Thymus (tissue), 11 donors: ENCODE measurements at regions not wholly inside any gene's neighbourhood (a gene's known extent, or its start where the extent isn't known, plus 50 kb on each side); places are given as distances from the start of the nearest gene placed in this dataset.
A peak's percentile ranks its signal among the peaks of the same experiment; 100 is the strongest.

Experiments
- DNase-seq, 9 donors: peaks; one replicate each; pipeline ENCODE4 v3.0.0-alpha.2; 2013; ENCODE audit warnings: low spot score in 9 of 9, low read depth in 6 of 9, missing footprints in 1 of 9
- H3K27ac ChIP-seq, 2 donors: one replicate each; pipeline ENCODE4 v1.5.1; 2013; ENCODE audit warnings: control low read depth in 1 of 2, low read depth in 1 of 2, low read length in 1 of 2, mild to moderate bottlenecking in 1 of 2, moderate library complexity in 1 of 2
- H3K27me3 ChIP-seq, 2 donors: one replicate each; pipeline ENCODE4 v1.5.1; 2013; ENCODE audit warnings: low read length in 1 of 2; ENCODE audit not compliant: control insufficient read depth in 2 of 2, insufficient read depth in 1 of 2
- H3K36me3 ChIP-seq, 2 donors: one replicate each; pipeline ENCODE4 v1.5.1; 2013; ENCODE audit warnings: low read length in 1 of 2, mild to moderate bottlenecking in 1 of 2, moderate library complexity in 1 of 2; ENCODE audit not compliant: control insufficient read depth in 2 of 2, insufficient read depth in 2 of 2
- H3K4me1 ChIP-seq, 2 donors: one replicate each; pipeline ENCODE4 v1.5.1; 2013; ENCODE audit warnings: low read length in 2 of 2; ENCODE audit not compliant: control insufficient read depth in 2 of 2, insufficient read depth in 2 of 2
- H3K4me3 ChIP-seq, 2 donors: one replicate each; pipeline ENCODE4 v1.5.1; 2013; ENCODE audit warnings: low read length in 2 of 2, control low read depth in 1 of 2, mild to moderate bottlenecking in 1 of 2
- H3K9me3 ChIP-seq, 2 donors: one replicate each; pipeline ENCODE4 v1.5.1; 2013; ENCODE audit warnings: low read length in 1 of 2, mild to moderate bottlenecking in 1 of 2; ENCODE audit not compliant: control insufficient read depth in 2 of 2, insufficient read depth in 1 of 2
- WGBS: extraction: QIAGEN DNeasy Blood & Tissue Kit; methylation state at CpG from one replicate; pipeline ENCODE4 v1.1.7; 2013; 5-methylcytosine and 5-hydroxymethylcytosine counted together
- donor health status: healthy.

DNA sequence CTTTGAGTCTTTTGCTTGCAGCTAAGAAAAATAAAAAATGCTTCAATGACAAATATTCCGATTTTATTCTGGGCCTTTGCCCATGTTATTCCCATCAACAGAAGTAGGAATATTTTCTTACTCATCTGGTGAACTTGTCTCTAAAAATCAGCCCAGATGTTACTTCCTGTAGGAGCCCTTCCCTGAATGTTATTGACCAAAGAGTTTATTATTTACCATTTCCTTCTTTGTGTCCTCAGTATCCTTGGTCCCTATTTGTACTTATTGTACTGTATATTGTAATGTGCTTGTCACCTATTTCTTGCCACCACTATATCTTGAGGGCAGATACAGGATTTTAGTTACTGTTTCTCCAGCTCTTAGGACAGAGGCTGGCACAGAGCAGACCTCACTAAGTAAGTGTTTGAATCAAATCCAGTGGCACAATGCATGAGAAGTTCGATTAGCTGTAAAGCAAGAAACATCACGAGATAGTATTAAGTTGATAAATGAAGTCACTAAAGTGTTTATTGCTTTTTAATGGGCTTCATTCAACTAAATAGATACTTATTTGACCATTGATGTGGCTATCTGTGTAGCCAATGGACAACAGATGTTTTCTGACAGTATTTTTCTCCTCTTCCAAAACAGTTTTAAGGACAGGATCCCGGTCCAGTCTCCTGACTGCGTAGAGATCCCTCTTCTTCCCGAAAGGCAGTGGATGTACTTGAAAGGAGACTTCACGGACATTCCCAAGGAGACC is 109.1 kb downstream of the DDX1 start:
- no peak for DNase-seq
- no peaks in the 10 kb centered on the region for H3K27me3 ChIP-seq
- H3K36me3 ChIP-seq, result no peaks in the 10 kb centered on the region
- H3K27ac ChIP-seq, result no peak overlapping the region
- no peaks in the 10 kb centered on the region for H3K9me3 ChIP-seq
- H3K4me3 ChIP-seq, result no peak overlapping the region
- H3K4me1 ChIP-seq, result no peaks in the 10 kb centered on the region
- WGBS, result 96% methylated on average over 7 of the region's 7 CpGs

DNA sequence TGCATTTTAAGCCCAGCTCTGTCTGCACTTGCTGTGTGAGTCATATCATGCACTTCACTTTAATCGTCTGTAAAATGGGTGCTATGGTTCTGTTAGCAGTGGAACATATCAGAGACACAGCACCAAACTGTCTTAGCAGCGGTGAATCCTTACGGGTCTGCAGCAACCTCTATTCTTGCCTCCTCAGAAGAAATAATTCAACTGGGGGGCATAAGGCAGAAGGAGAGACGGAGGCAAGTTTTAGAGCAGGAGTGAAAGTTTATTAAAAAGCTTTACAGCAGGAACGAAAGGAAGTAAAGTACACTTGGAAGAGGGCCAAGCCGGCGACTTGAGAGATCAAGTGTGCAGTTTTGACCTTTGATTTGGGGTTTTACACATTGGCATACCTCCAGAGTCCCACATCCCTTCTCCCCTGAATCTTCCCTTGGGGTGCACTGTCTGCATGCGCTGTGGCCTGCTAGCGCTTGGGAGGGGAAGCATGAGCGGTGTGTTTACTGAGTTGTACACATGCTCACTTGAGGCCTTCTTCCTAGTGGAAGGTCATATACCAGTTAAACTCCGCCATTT is 109.8 kb downstream of the DDX1 start:
- no peak for DNase-seq
- Histone ChIP-seq H3K27ac (no peak overlapping the region), H3K36me3 (no peaks in the 10 kb centered on the region), H3K9me3 (no peaks in the 10 kb centered on the region), H3K4me1 (no peaks in the 10 kb centered on the region), H3K4me3 (no peak overlapping the region), H3K27me3 (no peaks in the 10 kb centered on the region)
- WGBS, result 89% methylated on average over 11 of the region's 11 CpGs

DNA sequence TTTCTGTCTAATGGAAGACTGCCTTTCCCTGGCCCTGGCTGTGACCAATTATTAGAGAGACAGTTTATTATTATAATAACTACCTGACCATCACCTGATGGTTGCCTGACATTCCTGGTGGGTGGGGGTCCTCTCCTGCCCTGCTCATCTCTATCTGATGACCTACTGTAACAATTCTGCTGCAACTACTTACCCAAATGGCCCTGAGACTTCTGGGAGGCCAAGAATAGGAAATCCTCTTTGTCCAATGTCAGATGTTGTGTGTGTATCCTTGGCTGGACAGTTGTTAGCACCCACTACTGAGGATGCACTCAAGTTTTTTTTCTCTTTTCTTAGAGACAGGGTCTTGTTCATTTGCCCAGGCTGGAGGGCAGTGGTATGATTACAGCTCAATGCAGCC is 110.3 kb downstream of the DDX1 start:
- Histone ChIP-seq H3K27me3 (no peaks in the 10 kb centered on the region), H3K27ac (no peak overlapping the region), H3K9me3 (no peaks in the 10 kb centered on the region), H3K36me3 (no peaks in the 10 kb centered on the region), H3K4me3 (no peak overlapping the region), H3K4me1 (no peaks in the 10 kb centered on the region)
- no peak for DNase-seq

DNA sequence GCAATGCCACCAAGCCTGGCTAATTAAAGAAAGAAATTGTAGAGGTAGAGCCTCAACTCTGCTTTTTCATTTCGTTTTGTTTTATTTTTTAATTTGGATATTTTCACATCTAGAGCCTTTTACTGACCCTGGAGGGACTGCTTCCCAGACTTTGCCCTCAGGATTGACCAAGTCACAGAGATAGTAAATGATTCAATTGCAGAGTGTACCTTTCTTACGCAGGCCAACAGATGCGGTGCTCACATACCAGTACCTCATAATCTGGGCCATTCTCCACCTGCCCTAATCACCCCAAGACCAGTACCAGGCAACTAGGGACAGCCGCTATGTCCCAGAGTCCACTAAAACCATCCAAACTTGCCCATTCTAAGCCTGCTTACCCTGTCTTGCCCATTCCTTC is 110.8 kb downstream of the DDX1 start:
- H3K4me1 ChIP-seq, result no peaks in the 10 kb centered on the region
- no peaks in the 10 kb centered on the region for H3K27me3 ChIP-seq
- no peak overlapping the region for H3K4me3 ChIP-seq
- no peak for DNase-seq
- no peaks in the 10 kb centered on the region for H3K9me3 ChIP-seq
- WGBS, result 91% methylated on average over 4 of the region's 4 CpGs
- no peaks in the 10 kb centered on the region for H3K36me3 ChIP-seq
- no peak overlapping the region for H3K27ac ChIP-seq

DNA sequence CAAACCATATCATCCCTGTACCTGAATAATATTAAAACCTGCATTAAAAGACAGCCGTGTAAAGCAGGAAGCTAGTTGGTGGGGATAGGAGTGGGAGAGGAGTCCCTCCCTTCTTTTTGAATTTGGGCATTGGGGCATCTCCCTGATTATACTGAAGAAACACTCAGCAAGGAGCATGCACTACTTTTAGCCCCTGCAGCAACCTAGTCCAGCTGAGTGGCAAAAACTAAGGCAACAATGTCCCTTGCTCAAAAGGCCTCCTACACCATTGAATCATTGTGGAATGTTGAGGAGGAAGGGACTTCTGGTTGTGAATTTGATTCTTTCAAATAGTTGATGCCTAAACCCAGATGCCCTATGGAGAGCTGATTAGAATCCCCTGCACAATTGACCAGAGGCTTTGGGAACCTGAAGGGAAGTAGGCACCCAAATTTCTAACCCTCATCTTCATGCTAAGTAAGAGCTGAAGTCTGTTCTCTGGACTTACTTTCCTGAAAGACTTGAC is 111.7 kb downstream of the DDX1 start:
- Histone ChIP-seq H3K4me3 (no peak overlapping the region), H3K27ac (no peak overlapping the region), H3K9me3 (no peaks in the 10 kb centered on the region), H3K27me3 (no peaks in the 10 kb centered on the region), H3K4me1 (peaks cover 0 to 1% of the 10 kb centered on the region in 2 donors), H3K36me3 (no peaks in the 10 kb centered on the region)
- 92% methylated on average over 1 of the region's 1 CpG for WGBS
- no peak for DNase-seq

DNA sequence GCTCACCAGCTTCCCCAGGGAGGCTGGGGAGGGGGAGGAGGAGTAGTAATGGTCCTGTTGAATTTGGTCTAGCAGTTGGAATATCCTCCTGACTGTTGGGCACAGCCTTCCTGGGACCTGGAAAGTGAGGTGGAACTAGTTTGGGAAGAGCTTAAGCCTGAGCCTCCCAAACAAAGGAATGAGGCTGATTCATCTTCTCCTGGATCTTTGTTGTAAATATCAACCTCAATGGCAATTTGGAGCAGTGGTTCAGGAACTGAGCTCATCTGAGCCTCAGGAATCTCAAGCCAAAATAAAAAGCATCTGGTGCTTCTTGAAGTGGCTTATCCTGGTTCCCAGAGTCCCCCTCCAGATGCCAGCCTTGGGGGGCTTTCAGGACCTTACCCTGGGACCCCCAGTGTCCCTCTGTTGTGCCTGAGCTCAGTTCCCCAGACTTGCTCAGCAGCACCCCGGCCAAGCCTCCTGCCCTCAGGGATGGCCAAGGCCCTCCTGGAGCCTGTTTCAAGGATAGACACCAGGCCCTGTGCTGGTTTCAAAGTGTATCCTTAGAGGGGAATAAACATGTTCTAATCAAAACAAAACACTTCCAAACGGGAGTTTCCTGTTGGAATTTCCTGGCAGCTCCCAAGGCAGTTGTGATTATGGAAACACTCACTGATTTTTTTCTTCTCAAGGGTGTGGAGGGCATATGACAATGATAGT is 112.6 kb downstream of the DDX1 start:
- Histone ChIP-seq H3K4me3 (no peak overlapping the region), H3K27ac (peak overlapping the region in 1 of 2 donors; percentile 43), H3K27me3 (no peaks in the 10 kb centered on the region), H3K36me3 (no peaks in the 10 kb centered on the region), H3K9me3 (no peaks in the 10 kb centered on the region), H3K4me1 (peaks cover 0 to 3% of the 10 kb centered on the region in 2 donors)
- WGBS, result 77% methylated on average over 2 of the region's 2 CpGs
- no peak for DNase-seq

DNA sequence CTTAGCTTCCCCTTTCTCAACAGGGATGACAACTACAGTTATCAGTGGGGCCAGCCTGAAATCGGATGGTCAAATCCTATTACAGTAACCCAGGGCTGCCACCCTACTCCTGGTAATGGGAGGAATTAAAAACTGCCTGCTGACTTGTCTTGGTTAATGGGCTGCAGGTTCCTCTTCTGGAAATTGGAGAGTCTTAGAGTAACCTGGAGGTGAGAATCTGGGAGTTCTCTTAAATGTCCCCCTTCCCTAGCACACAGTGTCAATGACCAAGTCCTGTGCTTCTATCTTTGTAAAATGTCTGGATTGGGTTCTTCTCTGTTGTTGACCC is 113.1 kb downstream of the DDX1 start:
- H3K4me3 ChIP-seq, result no peak overlapping the region
- H3K36me3 ChIP-seq, result no peaks in the 10 kb centered on the region
- WGBS, result 96% methylated on average over 1 of the region's 1 CpG
- H3K27me3 ChIP-seq, result no peaks in the 10 kb centered on the region
- peaks cover 0 to 3% of the 10 kb centered on the region in 2 donors for H3K4me1 ChIP-seq
- no peak overlapping the region for H3K27ac ChIP-seq
- no peaks in the 10 kb centered on the region for H3K9me3 ChIP-seq
- no peak for DNase-seq

DNA sequence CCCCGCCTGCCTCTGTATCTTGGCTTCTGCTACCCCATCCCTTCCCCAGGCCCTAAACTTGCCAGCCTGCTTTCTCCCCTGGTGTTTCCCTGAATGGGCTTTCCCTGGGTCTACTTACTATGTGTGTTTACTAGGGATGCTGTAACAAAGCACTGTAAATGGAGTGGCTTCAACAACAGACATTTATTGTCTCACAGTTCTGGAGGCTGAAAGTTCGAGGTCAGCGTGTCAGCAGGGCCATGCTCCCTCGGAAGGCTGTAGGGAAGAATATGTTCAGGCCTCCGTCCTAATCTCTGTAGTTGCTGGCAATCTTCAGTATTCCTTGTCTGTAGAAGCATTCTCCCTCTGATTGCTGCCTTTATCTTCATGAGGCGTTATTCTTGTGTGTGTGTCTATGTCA is 113.6 kb downstream of the DDX1 start:
- Histone ChIP-seq H3K27me3 (no peaks in the 10 kb centered on the region), H3K4me3 (no peak overlapping the region), H3K27ac (no peak overlapping the region), H3K9me3 (no peaks in the 10 kb centered on the region), H3K4me1 (peaks cover 0 to 3% of the 10 kb centered on the region in 2 donors), H3K36me3 (no peaks in the 10 kb centered on the region)
- DNase-seq, result no peak
- 94% methylated on average over 6 of the region's 6 CpGs for WGBS

DNA sequence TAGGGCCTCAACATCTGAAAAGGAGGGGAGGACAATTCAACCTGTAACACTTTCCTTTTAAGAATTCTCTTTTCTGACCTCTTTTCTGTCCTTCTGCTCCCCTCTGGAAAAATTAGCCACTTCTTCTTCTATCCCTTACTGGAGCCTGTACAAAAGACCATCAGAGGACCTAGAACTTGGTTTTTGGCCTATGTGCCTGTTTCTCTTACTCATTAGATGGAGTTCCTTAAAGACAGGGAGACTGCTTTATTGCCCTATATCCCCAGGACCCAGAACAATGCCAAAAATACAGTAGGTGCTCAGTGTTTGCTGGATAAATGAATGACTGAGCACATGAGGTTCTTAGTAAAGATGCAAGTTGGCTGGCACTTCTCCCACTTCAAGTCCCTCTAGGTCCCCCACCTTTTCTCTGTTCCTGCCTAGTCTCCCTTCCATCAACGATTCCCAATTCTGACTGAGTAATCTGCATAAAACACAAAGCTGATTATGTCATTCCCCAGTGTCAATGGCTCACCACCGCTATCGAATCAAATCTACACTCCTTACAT is 114.2 kb downstream of the DDX1 start:
- no peak overlapping the region for H3K27ac ChIP-seq
- H3K4me3 ChIP-seq, result no peak overlapping the region
- no peaks in the 10 kb centered on the region for H3K9me3 ChIP-seq
- H3K27me3 ChIP-seq, result no peaks in the 10 kb centered on the region
- H3K36me3 ChIP-seq, result no peaks in the 10 kb centered on the region
- peaks cover 0 to 3% of the 10 kb centered on the region in 2 donors for H3K4me1 ChIP-seq
- 94% methylated on average over 3 of the region's 3 CpGs for WGBS
- DNase-seq, result no peak
